Inferior parietal cortex (tissue), 1 donor: ENCODE measurements at regions not wholly inside any gene's neighbourhood (a gene's known extent, or its start where the extent isn't known, plus 50 kb on each side); places are given as distances from the start of the nearest gene placed in this dataset.
"Not testable (repeated sequence)": the region's sequence is repeated elsewhere in the genome, so short reads cannot be mapped to it uniquely, and the experiment has no call there.

ENCODE experiments used
- DNase-seq: peaks from one replicate; pipeline ENCODE4 v3.0.0-alpha.2; 2016; ENCODE audit errors: extremely low spot score

DNA sequence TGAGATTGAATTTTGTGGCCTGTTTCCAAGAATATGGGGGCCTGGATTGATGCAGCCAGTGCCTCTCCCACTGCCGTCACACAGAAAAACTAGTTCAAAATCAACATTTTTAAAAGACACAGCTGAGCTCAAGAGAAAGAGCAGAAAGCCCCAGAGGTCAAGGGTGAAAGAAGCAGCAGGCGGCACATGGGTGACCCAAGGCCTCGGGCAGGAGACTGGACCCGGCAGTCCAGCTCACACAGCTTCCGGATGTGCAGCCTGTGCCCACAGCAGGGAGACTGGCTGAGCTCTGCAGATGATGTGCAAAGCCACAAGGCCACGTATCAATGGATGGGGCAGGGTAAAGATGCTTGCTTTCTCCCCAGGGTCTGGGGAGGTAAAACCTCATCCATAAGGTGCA lies 50.4 kb upstream of the RNF32 start:
- no peak for DNase-seq

DNA sequence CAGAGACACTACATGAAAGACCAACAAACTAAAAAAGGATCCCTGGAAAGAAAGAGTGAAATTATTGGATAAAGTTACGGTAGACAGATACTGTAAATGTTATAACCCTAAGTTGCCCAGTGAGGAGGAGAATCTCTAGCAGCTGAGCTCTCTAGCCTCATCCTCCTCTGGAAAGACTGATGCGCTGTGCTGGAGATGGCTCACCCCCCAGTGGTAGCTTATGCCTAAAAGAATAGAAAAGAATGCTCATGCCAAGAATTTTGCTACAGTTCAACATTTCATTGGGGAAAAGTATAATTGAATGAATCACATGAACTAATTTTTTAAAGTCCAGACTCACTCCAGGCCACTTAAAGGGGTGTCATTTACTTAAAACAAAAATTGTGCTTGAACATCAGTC lies 50.8 kb upstream of the RNF32 start:
- DNase-seq = peak; percentile 38

DNA sequence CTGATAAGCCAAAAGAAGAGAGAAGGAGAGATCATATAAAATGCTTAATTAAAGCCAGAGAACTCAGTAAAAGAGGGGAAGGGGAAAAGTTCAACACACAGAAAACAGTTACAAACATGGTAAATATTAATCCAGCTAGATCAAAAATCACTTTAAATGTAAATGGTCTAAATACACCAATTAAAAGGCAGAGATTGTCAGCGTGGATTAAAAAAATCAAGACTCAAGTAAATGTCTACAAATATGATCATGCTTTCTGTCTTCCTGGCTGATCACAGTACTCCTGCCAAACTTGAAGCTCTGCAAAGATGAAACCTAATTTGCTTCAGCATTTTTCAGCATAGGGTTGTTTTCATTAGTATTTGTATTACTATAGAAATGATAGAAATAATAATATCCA lies 54.6 kb upstream of the RNF32 start:
- DNase-seq = no peak

DNA sequence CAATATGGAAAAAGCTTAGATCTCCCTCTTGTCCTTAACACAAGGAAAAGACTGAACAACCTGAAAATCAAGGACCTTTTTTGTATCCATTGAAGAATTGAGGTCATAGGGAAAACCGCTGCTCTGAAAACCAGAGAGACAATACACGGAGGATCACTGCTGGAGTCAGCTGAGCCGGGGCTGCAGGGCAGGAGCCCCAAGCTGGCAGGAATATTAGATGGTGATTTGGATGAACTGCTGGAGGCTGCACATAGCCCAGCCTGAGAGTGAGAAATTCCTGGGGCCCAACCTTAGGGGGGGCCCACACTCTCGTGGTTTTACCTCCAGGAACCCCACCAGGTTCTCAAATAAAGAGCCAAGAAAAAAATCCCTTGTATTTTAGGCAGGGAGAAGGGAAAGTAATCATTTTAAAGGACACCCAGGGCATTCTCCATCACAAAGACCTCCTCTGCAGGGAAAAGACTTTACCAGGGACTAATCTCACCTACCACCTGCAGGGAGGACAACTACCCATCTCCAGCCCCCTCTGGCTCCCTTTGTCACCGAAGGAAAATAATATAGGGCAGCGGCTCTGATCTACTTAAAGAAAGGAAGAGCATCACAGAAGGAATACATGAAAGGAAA lies 55.4 kb upstream of the RNF32 start:
- no peak for DNase-seq

DNA sequence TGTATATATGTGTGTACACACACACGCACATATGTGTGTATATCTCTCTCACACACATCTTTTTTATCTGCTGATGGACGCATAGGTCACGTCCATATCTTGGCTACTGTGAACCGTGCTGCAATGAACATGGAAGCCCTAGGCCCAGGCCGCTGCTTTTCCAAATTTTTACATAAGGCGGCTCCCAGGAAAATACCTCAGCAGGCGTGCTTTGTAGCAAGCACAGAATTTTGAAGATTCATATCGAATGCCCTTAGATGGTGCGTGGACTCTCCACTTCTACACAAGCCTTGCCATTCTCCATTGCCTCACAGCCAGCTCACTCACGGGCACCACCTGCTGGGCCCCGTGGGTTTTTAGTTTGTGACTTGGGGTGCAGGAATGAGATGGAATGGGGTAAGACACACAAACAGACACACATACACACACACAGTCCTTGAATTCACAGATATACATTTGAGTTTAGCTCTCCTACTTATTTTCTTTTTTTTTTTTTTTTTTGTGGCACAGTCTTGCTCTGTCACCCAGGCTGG lies 57.9 kb upstream of the RNF32 start:
- no peak for DNase-seq

DNA sequence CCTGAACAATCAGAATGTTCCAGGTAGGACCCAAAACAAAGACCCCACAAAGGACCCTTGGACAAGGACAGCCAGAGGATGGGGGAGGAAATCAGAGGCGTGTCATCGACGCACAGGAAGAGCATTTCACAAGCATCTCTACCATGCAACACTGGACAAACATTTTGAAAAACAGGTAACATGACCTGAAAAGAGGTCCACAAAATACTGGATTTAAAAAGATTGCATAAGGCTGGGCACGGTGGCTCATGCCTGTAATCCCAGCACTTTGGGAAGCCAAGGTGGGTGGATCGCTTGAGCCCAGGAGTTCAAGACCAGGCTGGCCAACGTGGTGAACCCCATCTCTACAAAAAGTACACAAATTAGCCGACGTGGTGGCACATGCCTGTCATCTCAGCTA lies 60.5 kb upstream of the RNF32 start:
- no peak for DNase-seq

DNA sequence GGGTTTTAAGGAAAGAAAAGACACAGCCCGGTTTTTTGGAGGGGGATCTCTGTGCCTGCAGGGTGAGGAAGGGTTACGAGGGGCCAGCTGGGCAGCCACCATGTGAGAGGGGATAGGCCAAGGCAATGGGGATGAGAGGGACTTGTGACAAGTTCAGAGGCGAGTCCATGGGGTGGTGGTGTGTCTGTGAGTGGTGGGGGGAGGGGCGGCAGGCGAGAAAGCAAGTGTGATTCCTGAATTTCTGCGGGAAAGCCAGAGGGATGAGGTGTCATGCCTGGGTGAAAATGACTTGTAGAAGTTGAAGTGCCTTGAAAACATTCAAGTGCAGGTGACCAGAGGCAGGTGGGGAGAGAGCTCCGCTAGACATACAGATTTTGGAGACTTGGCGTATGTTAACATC lies 61.0 kb upstream of the RNF32 start:
- no peak for DNase-seq

DNA sequence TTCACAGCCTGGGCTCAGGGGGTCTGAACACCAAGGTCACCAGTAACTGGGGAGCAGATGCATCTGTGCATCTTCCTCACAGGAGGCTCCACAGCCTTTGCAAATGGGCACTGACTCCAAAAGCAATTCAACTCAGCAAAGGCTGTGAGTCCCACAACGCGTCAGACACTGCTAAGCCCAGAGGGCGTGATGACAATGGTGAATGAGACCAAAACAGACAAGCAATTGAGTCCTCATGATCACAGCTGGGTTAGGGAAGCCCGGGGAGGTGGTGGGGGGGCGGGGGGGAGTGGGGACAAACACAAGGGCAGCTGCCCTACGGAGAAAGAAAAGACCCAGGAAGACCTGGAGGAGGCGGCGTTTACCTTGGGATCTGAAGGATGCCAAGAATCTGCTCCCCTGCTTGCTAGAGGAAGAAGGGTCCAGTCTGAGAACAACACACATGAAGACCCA lies 61.6 kb upstream of the RNF32 start:
- peak; percentile 74 for DNase-seq

DNA sequence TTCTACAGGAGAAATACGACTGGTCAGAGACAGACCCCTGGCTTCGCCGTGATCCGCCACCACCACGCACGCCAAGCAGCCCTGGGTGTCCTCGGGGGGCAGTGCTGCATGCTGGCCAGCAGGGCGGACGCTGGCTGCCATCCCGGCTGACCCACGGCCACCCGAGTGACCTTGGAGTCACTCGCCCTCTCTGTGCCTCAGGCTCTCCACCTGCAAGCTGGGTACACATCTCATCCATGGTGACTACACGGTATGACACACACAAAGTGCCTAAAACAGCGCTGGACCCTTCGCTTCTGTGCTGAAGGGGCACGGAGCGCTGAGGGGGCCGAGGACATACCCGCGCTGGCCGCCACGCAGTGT lies 62.0 kb upstream of the RNF32 start:
- no peak for DNase-seq

DNA sequence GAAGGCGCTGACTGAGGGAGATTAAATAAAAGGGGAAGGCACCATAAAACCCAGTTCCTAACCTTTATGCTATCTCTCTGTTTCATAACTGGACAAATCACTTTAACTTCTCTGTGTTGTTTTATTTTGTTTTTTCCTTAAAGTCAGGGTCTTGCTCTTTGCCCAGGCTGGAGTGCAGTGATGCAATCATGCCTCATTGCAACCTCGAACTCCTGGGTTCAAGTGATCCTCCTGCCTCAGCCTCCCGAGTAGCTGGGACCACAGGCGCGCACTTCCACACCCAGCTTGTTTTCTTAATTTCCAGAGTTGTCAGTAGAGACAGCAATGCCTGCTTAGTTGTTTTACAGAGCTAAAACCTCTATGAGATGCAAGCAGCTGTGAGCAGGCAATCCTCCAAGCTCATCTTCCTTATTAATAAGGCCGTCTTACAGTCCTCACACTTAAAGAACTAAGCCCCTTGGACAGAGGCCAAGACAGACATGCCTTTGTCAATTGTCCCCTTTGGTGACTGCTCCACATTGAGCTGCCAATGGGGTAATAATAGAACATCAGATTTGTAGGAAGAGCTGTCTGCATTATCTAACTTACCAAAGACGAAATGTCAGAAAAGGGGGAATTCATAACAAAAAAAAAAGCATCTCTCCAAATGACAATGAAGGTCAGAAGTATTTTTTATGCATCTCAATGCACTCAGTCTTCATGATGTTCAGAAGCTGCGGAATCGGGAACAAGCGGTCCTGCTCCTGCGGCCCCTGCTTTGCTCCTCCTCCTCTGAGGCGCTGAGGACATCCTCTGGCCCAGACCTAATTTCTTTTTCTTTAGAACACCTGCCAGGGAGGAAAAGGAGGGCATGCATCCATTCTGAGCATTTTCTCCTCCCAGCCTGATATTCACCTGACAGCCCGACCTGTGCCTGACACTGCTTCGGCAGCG lies 62.7 kb upstream of the RNF32 start:
- peak; percentile 76 for DNase-seq

DNA sequence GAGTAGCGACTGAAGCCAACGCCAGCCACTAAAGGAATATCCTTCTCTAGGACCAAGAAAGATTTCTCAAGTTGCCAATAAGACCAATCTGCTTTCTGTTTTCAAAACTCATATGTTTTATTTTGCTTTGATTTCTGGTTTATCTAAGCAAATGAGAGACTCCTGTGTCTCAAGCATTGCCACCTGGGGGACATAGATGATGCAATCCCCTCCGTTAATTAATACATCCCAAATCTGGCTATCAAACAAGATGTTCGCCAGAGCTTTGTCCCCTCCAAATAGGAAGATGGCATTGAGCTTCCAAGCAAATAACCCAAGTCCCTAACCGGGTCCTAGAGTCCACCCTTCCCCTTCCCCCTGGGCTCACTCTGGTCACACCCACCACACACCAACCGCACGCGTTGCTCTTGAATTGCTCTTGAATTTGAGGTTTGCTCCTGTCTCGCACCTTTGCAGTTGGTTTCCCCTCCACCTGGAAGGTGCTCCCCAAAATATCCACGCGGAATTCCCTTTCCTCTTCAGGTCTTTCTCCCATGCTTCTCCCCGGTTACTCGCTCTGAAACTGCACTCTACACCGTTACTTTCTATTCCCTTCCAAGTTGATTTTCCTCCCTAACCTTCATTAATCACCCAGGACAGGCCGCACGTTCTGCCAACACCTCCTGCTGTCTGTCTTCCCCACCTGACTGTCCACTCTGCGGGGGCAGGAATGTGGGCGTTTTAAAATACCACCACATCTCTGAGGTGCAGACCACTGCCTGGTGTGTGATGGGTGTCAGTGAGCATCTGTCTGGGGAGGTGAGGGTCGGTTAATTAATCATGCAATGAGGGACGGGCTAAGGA lies 64.1 kb upstream of the RNF32 start:
- no peak for DNase-seq

DNA sequence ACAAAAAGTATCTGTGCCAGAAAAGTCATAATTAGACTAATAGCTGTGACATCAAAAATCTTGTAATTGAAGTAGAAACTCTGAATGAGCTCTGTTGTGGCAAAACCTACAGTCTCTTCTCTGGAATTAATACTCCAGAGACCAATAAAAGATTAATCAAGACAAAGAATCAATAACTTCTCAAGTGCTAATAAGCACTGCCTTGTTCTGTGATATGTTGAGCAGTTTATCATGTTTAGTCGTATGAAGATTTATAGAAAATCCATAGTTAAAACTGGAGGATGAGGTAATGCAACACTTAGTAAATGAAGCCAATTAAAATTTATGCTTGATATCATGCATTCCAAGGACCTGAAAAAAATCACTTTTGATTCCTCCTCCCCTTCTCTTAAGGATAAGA lies 72.3 kb upstream of the RNF32 start:
- DNase-seq = no peak

DNA sequence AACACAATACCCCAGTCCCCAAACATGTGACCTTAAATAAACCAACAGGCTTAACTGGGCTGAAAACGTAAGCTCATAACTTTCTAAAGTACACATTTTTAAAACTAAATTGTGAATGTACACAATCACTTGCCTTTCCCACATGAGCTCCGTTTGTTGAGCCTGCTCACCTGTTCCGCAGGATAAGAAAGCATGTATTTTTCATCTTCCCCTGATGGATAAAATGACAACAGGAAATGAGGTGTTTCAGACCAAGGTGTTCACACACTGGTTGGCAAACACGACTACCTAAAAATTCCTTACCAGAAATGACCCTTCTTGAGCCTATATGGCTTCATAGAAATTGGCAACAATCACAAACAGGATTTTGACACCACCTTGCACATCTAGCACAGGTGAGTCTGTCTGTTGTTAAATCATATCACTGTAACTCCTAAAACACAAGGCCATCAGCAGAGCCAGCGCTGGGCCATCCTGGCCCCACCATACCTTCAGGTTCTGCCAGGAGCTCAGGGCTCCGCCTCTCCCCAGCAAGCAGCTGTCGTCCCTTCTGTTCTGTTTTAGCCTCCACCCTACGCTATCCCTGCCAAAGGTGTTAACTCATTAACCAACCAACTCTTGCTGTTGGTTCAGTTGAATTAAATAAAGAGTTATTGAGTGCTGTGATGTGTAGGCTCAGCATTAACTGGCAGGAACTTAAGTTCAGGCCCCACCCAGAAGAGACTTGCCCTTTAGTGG lies 73.6 kb upstream of the RNF32 start:
- DNase-seq = no peak

DNA sequence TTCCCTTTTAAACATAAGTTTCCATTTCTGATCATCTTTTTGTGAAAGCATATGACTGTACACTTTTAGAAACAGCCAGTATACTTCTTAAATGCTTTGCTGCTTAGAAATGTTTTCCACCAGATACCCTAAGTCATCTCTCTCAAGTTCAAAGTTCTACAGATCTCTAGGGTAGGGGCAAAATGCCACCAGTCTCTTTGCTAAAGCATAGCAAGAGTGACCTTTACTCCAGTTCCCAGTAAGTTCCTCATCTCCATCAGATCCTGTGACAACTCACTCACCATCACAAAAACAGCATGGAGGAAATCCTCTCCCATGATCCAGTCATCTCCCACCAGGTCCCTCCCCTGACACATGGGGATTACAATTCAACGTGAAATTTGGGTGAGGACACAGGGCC lies 75.6 kb upstream of the RNF32 start:
- not testable (repeated sequence) for DNase-seq

DNA sequence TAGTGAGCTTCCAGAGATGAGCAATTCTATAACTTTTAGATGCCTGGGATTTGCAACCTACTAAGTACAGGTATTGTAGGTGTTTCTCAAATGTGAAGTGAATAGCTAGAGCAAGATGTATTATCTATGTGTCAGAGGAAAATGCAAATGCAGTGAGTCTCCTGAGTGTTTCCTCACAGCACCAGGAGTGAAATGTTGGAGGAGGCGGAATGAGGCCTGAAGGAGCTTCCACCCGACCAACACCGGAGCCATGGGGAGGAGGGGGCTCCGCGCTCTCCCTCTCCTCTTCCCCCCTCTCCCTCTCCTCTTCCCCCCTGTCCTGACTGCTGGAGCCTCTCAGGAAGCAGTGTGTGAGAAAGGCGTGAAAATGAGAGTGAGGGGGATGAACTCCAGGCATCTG lies 79.9 kb upstream of the RNF32 start:
- no peak for DNase-seq

DNA sequence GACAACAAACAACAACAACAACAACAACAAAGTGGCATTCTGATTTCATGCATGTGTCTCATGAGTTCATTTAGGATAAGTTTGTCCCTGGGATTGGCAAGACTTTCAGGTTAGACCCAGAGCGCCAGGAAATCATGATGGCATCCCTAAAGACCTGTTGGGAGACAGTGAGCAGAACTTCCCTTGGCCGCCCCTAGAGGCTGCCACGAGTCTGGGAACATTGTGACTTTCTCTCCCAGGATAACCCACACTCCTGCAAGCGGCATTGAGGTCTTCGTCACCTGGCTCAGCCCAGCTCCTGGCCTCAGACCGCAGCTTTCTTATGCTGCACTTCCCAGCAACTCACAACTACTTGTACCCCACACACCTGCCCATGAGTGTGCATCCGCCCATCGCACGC lies 80.5 kb upstream of the RNF32 start:
- no peak for DNase-seq

DNA sequence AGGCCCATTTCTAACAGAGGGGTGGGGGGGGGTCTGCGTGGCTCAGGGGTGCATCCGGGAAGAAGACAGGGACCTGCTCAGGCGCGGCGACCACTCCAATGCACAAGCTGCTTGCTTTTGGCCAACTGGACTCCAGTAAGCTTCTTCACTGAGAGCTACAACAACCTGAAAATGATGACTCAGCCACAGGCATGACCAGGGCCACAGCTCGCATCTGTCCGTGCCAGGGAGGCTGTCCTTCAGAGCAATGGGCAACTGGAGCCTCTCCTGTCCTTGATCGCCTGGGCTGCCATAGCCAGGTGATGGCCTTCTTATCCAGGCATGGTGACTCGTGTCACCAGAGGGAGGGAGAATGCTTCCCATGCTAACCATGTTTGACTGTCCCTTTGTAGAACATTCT lies 81.6 kb upstream of the RNF32 start:
- DNase-seq = no peak

DNA sequence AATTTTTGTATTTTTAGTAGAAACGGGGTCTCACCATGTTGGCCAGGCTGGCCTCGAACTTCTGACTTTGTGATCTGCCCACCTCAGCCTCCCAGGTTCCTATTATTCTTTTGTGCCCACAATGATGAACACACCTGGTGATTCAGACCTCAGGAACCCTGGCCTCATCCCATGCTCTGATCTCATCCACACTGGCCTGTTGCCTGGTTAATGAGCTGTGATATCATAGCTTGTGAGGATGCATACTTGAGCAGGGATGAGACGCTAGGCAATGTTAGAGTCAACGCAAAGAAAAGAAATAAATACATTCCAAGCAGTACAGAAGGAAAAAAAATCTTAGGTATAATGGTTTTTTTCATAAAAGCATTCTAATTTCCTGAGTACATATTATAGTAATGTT lies 82.4 kb upstream of the RNF32 start:
- DNase-seq = no peak

DNA sequence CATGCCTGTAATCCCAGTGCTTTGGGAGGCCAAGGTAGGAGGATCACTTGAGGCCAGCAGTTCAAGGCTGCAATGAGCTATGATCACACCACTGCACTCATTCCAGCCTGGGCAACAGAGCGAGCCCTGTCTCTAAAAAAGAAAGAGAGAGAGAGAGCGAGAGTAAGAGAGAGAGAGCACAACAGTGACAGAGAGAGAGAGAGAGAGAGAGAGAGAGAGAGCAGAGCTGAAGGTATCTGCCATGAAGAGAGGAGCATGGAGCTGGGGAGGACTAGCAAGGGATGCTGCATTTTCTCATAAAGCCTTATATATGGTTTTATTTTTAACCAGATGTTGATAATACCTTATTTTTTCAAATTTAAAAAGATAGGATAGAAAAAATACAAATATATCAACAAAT lies 84.5 kb upstream of the RNF32 start:
- no peak for DNase-seq

DNA sequence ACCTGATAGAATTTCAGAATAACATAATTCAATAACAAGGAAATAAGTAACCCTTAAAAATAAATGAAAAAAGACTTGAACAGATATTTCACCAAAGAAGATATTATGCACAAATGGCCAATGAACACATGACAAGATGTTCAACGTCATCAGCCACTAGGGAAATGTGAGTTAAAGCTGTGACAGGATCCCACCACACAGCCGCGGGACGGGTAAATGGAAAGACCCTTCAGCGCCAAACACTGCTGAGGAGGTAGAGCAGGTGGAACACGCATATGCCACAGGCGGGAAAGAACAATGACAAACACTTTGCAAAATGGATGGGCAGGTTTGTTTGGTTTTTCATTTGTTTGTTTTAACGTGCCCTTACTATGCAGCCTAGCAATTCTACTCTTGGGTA lies 86.1 kb upstream of the RNF32 start:
- no peak for DNase-seq

DNA sequence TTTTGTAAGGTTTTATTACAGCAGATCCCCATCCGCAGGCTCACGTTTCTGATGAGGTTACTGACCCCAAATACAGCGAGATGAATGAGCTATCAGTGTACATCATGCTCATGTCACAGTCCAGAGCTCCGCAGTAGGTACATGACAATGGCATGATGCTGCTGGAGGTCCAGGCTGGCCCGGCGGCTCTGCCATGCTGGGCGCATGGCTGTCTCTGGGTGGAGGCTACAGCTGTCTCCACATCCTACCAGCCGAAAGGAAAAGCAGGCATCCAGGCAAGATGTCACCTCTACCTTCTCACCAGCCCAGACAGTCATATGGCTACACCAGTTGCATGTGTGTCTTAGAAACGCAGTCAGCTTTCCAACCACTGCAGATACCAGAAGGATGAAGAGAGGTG lies 90.9 kb upstream of the RNF32 start:
- no peak for DNase-seq
